ENCODE measurements at regions not wholly inside any gene's neighbourhood (a gene's known extent, or its start where the extent isn't known, plus 50 kb on each side); places are given as distances from the start of the nearest gene placed in this dataset.
"Not testable (repeated sequence)": the region's sequence is repeated elsewhere in the genome, so short reads cannot be mapped to it uniquely, and the experiment has no call there.

GRCh38 chr2:142714600-142714999 is 162.9 kb upstream of the KYNU start:
- no peak overlapping the region for H3K9ac ChIP-seq
- no peaks in the 10 kb centered on the region for H3K9me3 ChIP-seq (ENCODE audit: control insufficient read depth, low read length)
- H3K79me2 ChIP-seq: no peaks in the 10 kb centered on the region
- H3K4me3 ChIP-seq (ENCODE audit: low read depth, low read length): no peak overlapping the region
- no peak overlapping the region for H3K27ac ChIP-seq
- H3K4me1 ChIP-seq: no peaks in the 10 kb centered on the region
- H3K4me2 ChIP-seq (ENCODE audit: low read length): no peak overlapping the region
- no peak for TF ChIP-seq CTCF (IDR thresholded peaks at IDR 0.05)
- no peaks in the 10 kb centered on the region for H3K27me3 ChIP-seq (ENCODE audit: control insufficient read depth, insufficient read depth, low read length)
- no peak overlapping the region for H2AFZ ChIP-seq
- no peaks in the 10 kb centered on the region for H3K36me3 ChIP-seq (ENCODE audit: control insufficient read depth, insufficient read depth, low read length)

GRCh38 chr2:142710336-142710735 is 167.1 kb upstream of the KYNU start:
- Histone ChIP-seq H3K9ac (no peak overlapping the region), H3K4me2 (ENCODE audit: low read length) (no peak overlapping the region), H2AFZ (no peak overlapping the region), H3K9me3 (ENCODE audit: control insufficient read depth, low read length) (no peaks in the 10 kb centered on the region), H3K79me2 (no peaks in the 10 kb centered on the region), H3K4me1 (no peaks in the 10 kb centered on the region), H3K27ac (no peak overlapping the region), H3K27me3 (ENCODE audit: control insufficient read depth, insufficient read depth, low read length) (no peaks in the 10 kb centered on the region), H3K4me3 (ENCODE audit: low read depth, low read length) (no peak overlapping the region), H3K36me3 (ENCODE audit: control insufficient read depth, insufficient read depth, low read length) (no peaks in the 10 kb centered on the region)
- no peak for TF ChIP-seq CTCF (IDR thresholded peaks at IDR 0.05)

- no peak overlapping the region for H2AFZ ChIP-seq
- H3K4me3 ChIP-seq (ENCODE audit: low read depth, low read length): no peak overlapping the region
- H3K4me1 ChIP-seq: no peaks in the 10 kb centered on the region
- no peaks in the 10 kb centered on the region for H3K36me3 ChIP-seq (ENCODE audit: control insufficient read depth, insufficient read depth, low read length)
- no peak overlapping the region for H3K4me2 ChIP-seq (ENCODE audit: low read length)
- no peak overlapping the region for H3K27ac ChIP-seq
- no peaks in the 10 kb centered on the region for H3K9me3 ChIP-seq (ENCODE audit: control insufficient read depth, low read length)
- H3K27me3 ChIP-seq (ENCODE audit: control insufficient read depth, insufficient read depth, low read length): no peaks in the 10 kb centered on the region
- no peaks in the 10 kb centered on the region for H3K79me2 ChIP-seq
- no peak for TF ChIP-seq CTCF (IDR thresholded peaks at IDR 0.05)
- H3K9ac ChIP-seq: no peak overlapping the region
These were observed 170.1 kb upstream of the KYNU start for GRCh38 chr2:142707318-142707717.

GRCh38 chr2:142702397-142702796 is 175.1 kb upstream of the KYNU start:
- not testable (repeated sequence) for H3K4me3 ChIP-seq (ENCODE audit: low read depth, low read length); H3K9me3 ChIP-seq (ENCODE audit: control insufficient read depth, low read length); H3K79me2 ChIP-seq; H3K27ac ChIP-seq; H3K4me1 ChIP-seq; H3K9ac ChIP-seq; H3K27me3 ChIP-seq (ENCODE audit: control insufficient read depth, insufficient read depth, low read length); H3K4me2 ChIP-seq (ENCODE audit: low read length); H3K36me3 ChIP-seq (ENCODE audit: control insufficient read depth, insufficient read depth, low read length); H2AFZ ChIP-seq

GRCh38 chr2:142695350-142696257 is 181.9 kb upstream of the KYNU start:
- not testable (repeated sequence) for H2AFZ ChIP-seq; H3K27me3 ChIP-seq (ENCODE audit: control insufficient read depth, insufficient read depth, low read length); H3K4me1 ChIP-seq; H3K27ac ChIP-seq; H3K79me2 ChIP-seq; H3K36me3 ChIP-seq (ENCODE audit: control insufficient read depth, insufficient read depth, low read length); H3K4me2 ChIP-seq (ENCODE audit: low read length); H3K4me3 ChIP-seq (ENCODE audit: low read depth, low read length); H3K9me3 ChIP-seq (ENCODE audit: control insufficient read depth, low read length); H3K9ac ChIP-seq
